ENCODE measurements at regions not wholly inside any gene's neighbourhood (a gene's known extent, or its start where the extent isn't known, plus 50 kb on each side); places are given as distances from the start of the nearest gene placed in this dataset.

DNA sequence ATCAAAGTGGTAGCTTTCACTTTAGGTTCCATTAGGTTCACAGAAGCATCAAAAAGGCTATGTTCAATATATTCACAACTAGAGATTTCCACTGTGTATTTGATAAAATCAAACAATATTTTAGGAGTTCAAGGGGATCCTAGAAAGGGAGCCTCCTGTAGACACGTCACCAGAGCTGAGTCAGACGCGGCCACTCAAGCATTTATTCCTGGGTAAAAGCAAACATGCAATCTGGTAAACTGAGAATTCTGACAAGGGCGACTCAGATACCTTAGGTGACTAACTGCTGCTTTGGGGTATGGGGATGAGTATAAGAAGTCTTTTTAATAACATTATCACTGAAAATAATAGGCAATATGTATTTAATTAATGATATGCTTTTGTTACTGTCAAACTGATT is 118.7 kb upstream of the HMGN3 start:
- TF ChIP-seq ELF4 (IDR thresholded peaks at IDR 0.05): no peak
- TF ChIP-seq FOXK2 (IDR thresholded peaks at IDR 0.05): no peak
- TF ChIP-seq FOXM1 (IDR thresholded peaks at IDR 0.05; ENCODE audit: borderline replicate concordance): no peak
- TF ChIP-seq ZNF384 (IDR thresholded peaks at IDR 0.05): no peak
- TF ChIP-seq, protein P1, sequence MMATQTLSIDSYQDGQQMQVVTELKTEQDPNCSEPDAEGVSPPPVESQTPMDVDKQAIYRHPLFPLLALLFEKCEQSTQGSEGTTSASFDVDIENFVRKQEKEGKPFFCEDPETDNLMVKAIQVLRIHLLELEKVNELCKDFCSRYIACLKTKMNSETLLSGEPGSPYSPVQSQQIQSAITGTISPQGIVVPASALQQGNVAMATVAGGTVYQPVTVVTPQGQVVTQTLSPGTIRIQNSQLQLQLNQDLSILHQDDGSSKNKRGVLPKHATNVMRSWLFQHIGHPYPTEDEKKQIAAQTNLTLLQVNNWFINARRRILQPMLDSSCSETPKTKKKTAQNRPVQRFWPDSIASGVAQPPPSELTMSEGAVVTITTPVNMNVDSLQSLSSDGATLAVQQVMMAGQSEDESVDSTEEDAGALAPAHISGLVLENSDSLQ (IDR thresholded peaks at IDR 0.05): no peak
- TF ChIP-seq L3MBTL2 (conservative IDR thresholded peaks at IDR 0.05): no peak
- POLR2A ChIA-PET: no interaction called here
- DNase-seq (ENCODE audit: extremely low spot score): no peak
- CTCF ChIA-PET: no interaction called here

DNA sequence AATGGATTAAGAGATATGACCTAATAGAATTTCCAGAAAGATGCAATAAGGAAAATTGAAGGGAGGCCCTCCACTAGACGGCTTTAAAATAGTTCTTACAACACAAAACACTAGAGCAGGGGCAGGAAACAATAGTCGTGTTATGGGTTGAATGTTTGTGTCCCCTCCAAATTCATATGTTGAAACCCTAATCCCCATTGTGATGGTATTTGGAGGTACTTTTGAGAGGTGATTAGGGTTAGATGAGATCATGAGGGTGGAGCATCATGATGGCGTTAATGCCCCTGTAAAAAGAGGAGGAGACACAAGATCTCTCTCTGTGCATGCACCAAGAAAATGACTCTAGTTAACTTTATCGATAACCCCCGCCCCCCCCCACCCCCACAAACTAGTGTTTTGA is 104.0 kb upstream of the HMGN3 start:
- POLR2A ChIA-PET: interaction anchor here (0.7 kb wide), 1 partner anchor 260 kb away, joined by 3 read pairs; the partner anchor contains the start of gene PHIP
- CTCF ChIA-PET: no interaction called here
- TF ChIP-seq ELF4 (IDR thresholded peaks at IDR 0.05) (no peak), FOXA1 (IDR thresholded peaks at IDR 0.05) (no peak)
- TF ChIP-seq, protein P1 (IDR thresholded peaks at IDR 0.05): no peak
- no peak for DNase-seq (ENCODE audit: extremely low spot score)

DNA sequence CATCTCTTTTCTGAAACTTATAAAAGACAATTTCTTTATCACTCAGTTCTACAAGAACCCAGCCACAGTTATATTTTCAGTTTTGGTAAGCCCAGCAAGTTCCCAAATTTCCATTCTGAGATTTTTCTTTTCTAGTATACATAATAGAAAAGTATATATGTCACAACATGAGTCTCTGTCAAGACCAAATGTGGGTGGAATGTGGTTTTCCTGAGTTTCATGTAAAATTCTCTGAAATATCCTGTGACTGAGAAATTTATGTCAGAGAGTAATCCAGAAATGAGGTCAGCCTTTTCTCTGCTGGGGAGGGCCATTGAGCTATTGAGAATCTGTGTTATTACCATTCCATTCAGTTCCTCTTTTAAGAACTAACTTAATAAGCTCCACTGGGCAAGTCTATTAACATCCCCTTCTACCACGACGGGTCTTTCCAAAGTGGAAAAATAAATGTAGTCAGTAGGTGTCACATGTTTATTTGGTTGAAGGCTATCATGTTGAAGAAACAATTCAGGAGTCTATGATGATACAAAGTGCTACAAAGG is 100.7 kb upstream of the HMGN3 start:
- DNase-seq (ENCODE audit: extremely low spot score): no peak
- CTCF ChIA-PET: interaction anchor here (0.5 to 0.7 kb wide), 2 partner anchors 85 to 97 kb away, joined by 3 to 4 read pairs; no protein-coding TSS in a partner anchor
- TF ChIP-seq HDGF (IDR thresholded peaks at IDR 0.05; ENCODE audit: borderline replicate concordance) (no peak), FOXM1 (IDR thresholded peaks at IDR 0.05; ENCODE audit: borderline replicate concordance) (no peak), TARDBP (IDR thresholded peaks at IDR 0.05) (no peak), ARNT (IDR thresholded peaks at IDR 0.05) (no peak), SUZ12 (IDR thresholded peaks at IDR 0.05) (no peak), L3MBTL2 (conservative IDR thresholded peaks at IDR 0.05) (no peak), NFRKB (IDR thresholded peaks at IDR 0.05) (no peak), ELF4 (IDR thresholded peaks at IDR 0.05) (no peak), ZNF384 (IDR thresholded peaks at IDR 0.05) (no peak), CTBP1 (IDR thresholded peaks at IDR 0.05; ENCODE audit: borderline replicate concordance) (no peak), SP1 (IDR thresholded peaks at IDR 0.05) (no peak), BHLHE40 (IDR thresholded peaks at IDR 0.05; ENCODE audit: borderline replicate concordance) (no peak), LEF1 (IDR thresholded peaks at IDR 0.05; ENCODE audit: borderline replicate concordance) (no peak), FOXK2 (IDR thresholded peaks at IDR 0.05) (no peak), FOXA1 (IDR thresholded peaks at IDR 0.05) (no peak)
- TF ChIP-seq, protein P1 (IDR thresholded peaks at IDR 0.05): no peak
- POLR2A ChIA-PET: no interaction called here

DNA sequence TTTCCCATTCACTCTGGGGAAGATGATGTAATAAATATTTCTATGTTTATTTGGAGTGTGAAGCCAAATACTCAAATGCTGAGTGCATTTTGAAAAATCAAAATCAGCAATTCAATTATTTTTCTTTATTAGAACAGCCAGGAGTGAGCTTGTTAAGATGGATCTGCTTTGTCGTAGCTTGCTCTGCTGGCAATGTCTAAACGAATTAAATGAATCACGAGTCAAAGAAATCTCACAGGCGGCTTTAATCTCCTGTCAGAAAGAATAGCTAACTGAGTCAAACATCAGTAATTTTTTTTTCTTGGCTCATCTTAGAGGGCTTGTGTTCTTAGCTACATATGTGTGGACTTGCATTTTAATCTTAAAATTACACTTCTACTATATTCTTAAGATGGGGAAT is 100.2 kb upstream of the HMGN3 start:
- POLR2A ChIA-PET: no interaction called here
- no peak for DNase-seq (ENCODE audit: extremely low spot score)
- TF ChIP-seq LEF1 (IDR thresholded peaks at IDR 0.05; ENCODE audit: borderline replicate concordance): no peak
- no peak for TF ChIP-seq SUZ12 (IDR thresholded peaks at IDR 0.05)
- no peak for TF ChIP-seq ARNT (IDR thresholded peaks at IDR 0.05)
- TF ChIP-seq SP1 (IDR thresholded peaks at IDR 0.05): no peak
- TF ChIP-seq, protein P1 (IDR thresholded peaks at IDR 0.05): no peak
- no peak for TF ChIP-seq TARDBP (IDR thresholded peaks at IDR 0.05)
- TF ChIP-seq BHLHE40 (IDR thresholded peaks at IDR 0.05; ENCODE audit: borderline replicate concordance): no peak
- TF ChIP-seq L3MBTL2 (conservative IDR thresholded peaks at IDR 0.05): no peak
- no peak for TF ChIP-seq ELF4 (IDR thresholded peaks at IDR 0.05)
- TF ChIP-seq HDGF (IDR thresholded peaks at IDR 0.05; ENCODE audit: borderline replicate concordance): no peak
- no peak for TF ChIP-seq NFRKB (IDR thresholded peaks at IDR 0.05)
- no peak for TF ChIP-seq CTBP1 (IDR thresholded peaks at IDR 0.05; ENCODE audit: borderline replicate concordance)
- no peak for TF ChIP-seq FOXM1 (IDR thresholded peaks at IDR 0.05; ENCODE audit: borderline replicate concordance)
- no peak for TF ChIP-seq FOXA1 (IDR thresholded peaks at IDR 0.05)
- TF ChIP-seq ZNF384 (IDR thresholded peaks at IDR 0.05): no peak
- no peak for TF ChIP-seq FOXK2 (IDR thresholded peaks at IDR 0.05)
- CTCF ChIA-PET: interaction anchor here (0.5 to 0.7 kb wide), 2 partner anchors 84 to 96 kb away, joined by 3 to 4 read pairs; no protein-coding TSS in a partner anchor

DNA sequence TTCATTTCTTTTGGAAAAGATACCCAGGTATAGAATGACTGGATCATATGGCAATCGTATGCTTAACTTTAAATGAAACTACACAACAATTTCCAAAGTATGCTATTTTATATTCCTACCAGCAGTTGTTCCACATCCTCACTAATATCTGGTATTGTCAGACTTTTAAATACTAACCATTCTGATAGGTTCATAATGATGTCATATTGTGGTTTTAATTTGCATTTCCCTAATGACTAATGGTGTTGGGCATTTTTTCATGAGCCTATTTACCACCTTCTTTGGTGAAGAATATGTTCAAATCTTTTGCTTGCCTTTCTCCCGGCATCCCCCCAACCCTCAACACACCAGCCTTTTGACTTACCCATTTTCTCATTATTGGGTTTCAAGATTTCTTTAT is 96.2 kb upstream of the HMGN3 start:
- no peak for DNase-seq (ENCODE audit: extremely low spot score)
- CTCF ChIA-PET: no interaction called here
- TF ChIP-seq ZNF384 (IDR thresholded peaks at IDR 0.05) (no peak), ARNT (IDR thresholded peaks at IDR 0.05) (no peak), HDGF (IDR thresholded peaks at IDR 0.05; ENCODE audit: borderline replicate concordance) (no peak), L3MBTL2 (conservative IDR thresholded peaks at IDR 0.05) (no peak), FOXA1 (IDR thresholded peaks at IDR 0.05) (no peak), ELF4 (IDR thresholded peaks at IDR 0.05) (no peak), NFRKB (IDR thresholded peaks at IDR 0.05) (no peak), BHLHE40 (IDR thresholded peaks at IDR 0.05; ENCODE audit: borderline replicate concordance) (no peak), FOXM1 (IDR thresholded peaks at IDR 0.05; ENCODE audit: borderline replicate concordance) (no peak), LEF1 (IDR thresholded peaks at IDR 0.05; ENCODE audit: borderline replicate concordance) (no peak), TARDBP (IDR thresholded peaks at IDR 0.05) (no peak), CTBP1 (IDR thresholded peaks at IDR 0.05; ENCODE audit: borderline replicate concordance) (no peak), FOXK2 (IDR thresholded peaks at IDR 0.05) (no peak), SP1 (IDR thresholded peaks at IDR 0.05) (no peak), SUZ12 (IDR thresholded peaks at IDR 0.05) (no peak)
- TF ChIP-seq, protein P1 (IDR thresholded peaks at IDR 0.05): no peak
- POLR2A ChIA-PET: no interaction called here
